Breast epithelium (tissue), 3 donors: ENCODE measurements at regions not wholly inside any gene's neighbourhood (a gene's known extent, or its start where the extent isn't known, plus 50 kb on each side); places are given as distances from the start of the nearest gene placed in this dataset.

Experiments used
- CTCF ChIP-seq, 3 donors: fragments of 450-650 bp; IDR thresholded peaks; one replicate each; pipeline ENCODE4 v1.5.1; 2016 to 2017; ENCODE audit warnings: antibody characterized with exemption in 3 of 3, mild to moderate bottlenecking in 3 of 3, moderate library complexity in 3 of 3
- POLR2A ChIP-seq: fragments of 450-650 bp; IDR thresholded peaks from one replicate; pipeline ENCODE4 v1.6.1; 2016; ENCODE audit warnings: antibody characterized with exemption, mild to moderate bottlenecking, moderate library complexity

- no peak for TF ChIP-seq CTCF (IDR thresholded peaks at IDR 0.05)
- TF ChIP-seq POLR2A = no peak
These were observed 447.4 kb downstream of the XPNPEP1 start for GRCh38 chr10:109475711-109476421.
